H1 (cell line): ENCODE measurements at regions not wholly inside any gene's neighbourhood (a gene's known extent, or its start where the extent isn't known, plus 50 kb on each side); places are given as distances from the start of the nearest gene placed in this dataset.

Experiments
- CTCF ChIA-PET: fragments of 300-600 bp; sonication (Branson Sonifier 250); formaldehyde crosslinking; loops from one replicate; lab custom pipeline; 2021; ENCODE audit not compliant: partially characterized antibody; lab: Charles Lee
- POLR2A ChIA-PET: fragments of 300-600 bp; sonication (Branson Sonifier 250); formaldehyde crosslinking; loops from one replicate; lab custom pipeline; 2021; ENCODE audit warnings: inconsistent platforms; ENCODE audit not compliant: partially characterized antibody; lab: Charles Lee
- DNase-seq, 2 experiments: peaks; one replicate each; pipeline versions ENCODE4 v3.0.0 to v3.0.0-alpha.2; 2010 to 2022; ENCODE audit warnings: low spot score in 2 of 2, low read depth in 1 of 2, mixed read lengths in 1 of 2
- FAIRE-seq: peaks from 2 replicates; lab custom pipeline; 2011; peaks lifted over from hg19 to GRCh38; lab: Jason Lieb, UNC
- H2AFZ ChIP-seq: 2 replicates; pipeline ENCODE4 v1.8.1; 2012; ENCODE audit warnings: low read length, inconsistent platforms
- H2AK5ac ChIP-seq: 2 replicates; pipeline ENCODE4 v1.6.1; 2013; ENCODE audit warnings: low read depth, low read length
- H2BK120ac ChIP-seq: replicated peaks from 2 replicates; pipeline ENCODE3; 2013; ENCODE audit warnings: low read depth, low read length, inconsistent platforms
- H2BK12ac ChIP-seq: 2 replicates; pipeline ENCODE4 v1.6.1; 2013; ENCODE audit warnings: low read depth, low read length
- H2BK15ac ChIP-seq: 2 replicates; pipeline ENCODE4 v1.6.1; 2013; ENCODE audit warnings: low read length
- H2BK20ac ChIP-seq: 2 replicates; pipeline ENCODE4 v1.6.1; 2013; ENCODE audit warnings: low read length
- H2BK5ac ChIP-seq: 2 replicates; pipeline ENCODE4 v1.6.1; 2013; ENCODE audit warnings: low read depth, low read length
- H3K14ac ChIP-seq: 2 replicates; pipeline ENCODE4 v1.6.1; 2013; ENCODE audit warnings: inconsistent platforms; ENCODE audit not compliant: insufficient read length
- H3K18ac ChIP-seq: 2 replicates; pipeline ENCODE4 v1.6.1; 2013; ENCODE audit warnings: low read length; ENCODE audit errors: extremely low read depth
- H3K23ac ChIP-seq: 2 replicates; pipeline ENCODE4 v1.6.1; 2013; ENCODE audit warnings: inconsistent platforms; ENCODE audit not compliant: insufficient read length
- H3K23me2 ChIP-seq: 2 replicates; pipeline ENCODE4 v1.6.1; 2013; ENCODE audit warnings: low read depth, low read length
- H3K27ac ChIP-seq: 2 replicates; pipeline ENCODE4 v1.6.1; 2011; ENCODE audit warnings: low read depth, low read length, inconsistent platforms
- H3K27me3 ChIP-seq, 4 experiments: replicated peaks in 1 of 4; 1 replicate in 1 of 4; 2 replicates in 3 of 4; pipeline versions ENCODE4 v1.6.1 to v1.8.1; 2011 to 2013; ENCODE audit warnings: low read length in 3 of 4, mild to moderate bottlenecking in 3 of 4, inconsistent platforms in 2 of 4, mixed read lengths in 2 of 4, moderate library complexity in 1 of 4; ENCODE audit not compliant: control insufficient read depth in 3 of 4, insufficient read depth in 3 of 4; ENCODE audit errors: extremely low read depth in 1 of 4
- H3K36me3 ChIP-seq, 4 experiments: 2 replicates each; pipeline versions ENCODE4 v1.6.1 to v1.8.1; 2011 to 2013; ENCODE audit warnings: mild to moderate bottlenecking in 4 of 4, low read length in 3 of 4, moderate library complexity in 2 of 4, control low read depth in 1 of 4, inconsistent platforms in 1 of 4; ENCODE audit not compliant: insufficient read depth in 4 of 4, control insufficient read depth in 2 of 4
- H3K4ac ChIP-seq: replicated peaks from 2 replicates; pipeline ENCODE3; 2013; ENCODE audit warnings: low read length, low read depth, mixed read lengths, inconsistent platforms; ENCODE audit not compliant: insufficient read length
- H3K4me1 ChIP-seq, 4 experiments: replicated peaks in 1 of 4; 1 replicate in 1 of 4; 2 replicates in 3 of 4; pipeline versions ENCODE4 v1.6.1 to v1.8.1; 2011 to 2013; ENCODE audit warnings: low read length in 3 of 4, inconsistent platforms in 2 of 4, mixed read lengths in 1 of 4; ENCODE audit not compliant: insufficient read depth in 4 of 4, control insufficient read depth in 3 of 4
- H3K4me2 ChIP-seq, 2 experiments: 2 replicates each; pipeline versions ENCODE4 v1.6.1 to v1.8.1; 2011 to 2013; ENCODE audit warnings: low read depth in 2 of 2, low read length in 2 of 2, control low read depth in 1 of 2, inconsistent platforms in 1 of 2, mild to moderate bottlenecking in 1 of 2; ENCODE audit not compliant: insufficient read depth in 1 of 2
- H3K4me3 ChIP-seq, 4 experiments: fragments of 200-600, 300-600 bp in 1 of 4; sonication (generic), shearing (Covaris generic), sonication (Bioruptor Twin) in 1 of 4; 2 replicates each; pipeline versions ENCODE4 v1.5.1 to v1.8.1; 2011 to 2016; ENCODE audit warnings: low read length in 4 of 4, low read depth in 3 of 4, control low read depth in 2 of 4, inconsistent platforms in 2 of 4, mild to moderate bottlenecking in 2 of 4, mixed read lengths in 1 of 4, moderate library complexity in 1 of 4; ENCODE audit not compliant: insufficient read depth in 2 of 4; ENCODE audit errors: extremely low read depth in 1 of 4
- H3K56ac ChIP-seq: replicated peaks from 2 replicates; pipeline ENCODE3; 2013; ENCODE audit warnings: low read depth, mild to moderate bottlenecking, mixed read lengths, low read length, inconsistent platforms; ENCODE audit not compliant: insufficient read length
- H3K79me1 ChIP-seq: 2 replicates; pipeline ENCODE4 v1.6.1; 2013; ENCODE audit warnings: low read depth, low read length, control low read depth
- H3K79me2 ChIP-seq, 2 experiments: 2 replicates each; pipeline versions ENCODE4 v1.6.1 to v1.8.1; 2012 to 2013; ENCODE audit warnings: low read length in 2 of 2, mild to moderate bottlenecking in 2 of 2, inconsistent platforms in 1 of 2; ENCODE audit not compliant: insufficient read depth in 2 of 2, control insufficient read depth in 1 of 2
- H3K9ac ChIP-seq, 4 experiments: replicated peaks in 1 of 4; 1 replicate in 1 of 4; 2 replicates in 3 of 4; pipeline versions ENCODE4 v1.6.1 to v1.8.1; 2011 to 2013; ENCODE audit warnings: low read depth in 3 of 4, low read length in 3 of 4, control low read depth in 2 of 4, mild to moderate bottlenecking in 2 of 4, moderate library complexity in 2 of 4, inconsistent platforms in 1 of 4; ENCODE audit errors: extremely low read depth in 1 of 4
- H3K9me3 ChIP-seq, 2 experiments: 2 replicates each; pipeline versions ENCODE4 v1.6.1 to v1.8.1; 2012 to 2013; ENCODE audit warnings: mild to moderate bottlenecking in 2 of 2, moderate library complexity in 2 of 2, control low read depth in 1 of 2, inconsistent platforms in 1 of 2, low read depth in 1 of 2, low read length in 1 of 2, mixed read lengths in 1 of 2; ENCODE audit not compliant: insufficient read depth in 2 of 2
- H4K20me1 ChIP-seq, 2 experiments: replicated peaks in 1 of 2; 2 replicates each; pipeline versions ENCODE3 to v1.8.1; 2011 to 2013; ENCODE audit warnings: inconsistent platforms in 2 of 2, low read length in 2 of 2, mild to moderate bottlenecking in 1 of 2; ENCODE audit not compliant: insufficient read depth in 2 of 2, control insufficient read depth in 1 of 2
- H4K5ac ChIP-seq: 2 replicates; pipeline ENCODE4 v1.6.1; 2013; ENCODE audit warnings: low read length, low read depth, mixed read lengths, inconsistent platforms; ENCODE audit not compliant: insufficient read length
- H4K8ac ChIP-seq: 2 replicates; pipeline ENCODE4 v1.8.0; 2013; ENCODE audit warnings: mild to moderate bottlenecking, moderate library complexity, low read length, inconsistent platforms; ENCODE audit not compliant: insufficient read depth; ENCODE audit errors: extremely low read depth
- H4K91ac ChIP-seq: replicated peaks from 2 replicates; pipeline ENCODE3; 2013; ENCODE audit warnings: low read length, mixed read lengths, inconsistent platforms; ENCODE audit not compliant: insufficient read length
- CBX5 ChIP-seq: fragments of 300-800, 300-1000 bp; sonication (generic); IDR thresholded peaks from 2 replicates; pipeline ENCODE4 v1.7.1; 2016; ENCODE audit warnings: antibody characterized with exemption, low read length, low read depth
- E2F6 ChIP-seq: IDR thresholded peaks from 2 replicates; pipeline ENCODE4 v1.6.1; 2012; ENCODE audit warnings: inconsistent platforms
- RNF2 ChIP-seq: fragments of 200-900, 300-1000 bp; sonication (generic); IDR thresholded peaks from 2 replicates; pipeline ENCODE4 v1.7.1; 2016; ENCODE audit warnings: borderline replicate concordance, low read depth, mild to moderate bottlenecking, antibody characterized with exemption, low read length; ENCODE audit not compliant: poor library complexity, severe bottlenecking; ENCODE audit errors: missing control alignments
- SP1 ChIP-seq: IDR thresholded peaks from 2 replicates; pipeline ENCODE4 v1.6.1; 2011; ENCODE audit warnings: low read depth, low read length
- SP4 ChIP-seq: IDR thresholded peaks from 2 replicates; pipeline ENCODE4 v1.6.1; 2012; ENCODE audit warnings: low read length, inconsistent platforms
- SUZ12 ChIP-seq: fragments of 200-600 bp; sonication (generic); IDR thresholded peaks from 2 replicates; pipeline ENCODE4 v1.6.1; 2012; ENCODE audit warnings: mild to moderate bottlenecking, inconsistent platforms, low read length, moderate library complexity, mixed read lengths
- WGBS, 2 experiments: shearing (Covaris generic) in 1 of 2; methylation state at CpG; one replicate each; pipeline versions ENCODE4 v1.1.6 to v1.1.7; 2013 to 2015; ENCODE audit warnings: low lambda C conversion rate in 2 of 2, mixed read lengths in 2 of 2, inconsistent platforms in 1 of 2, low coverage in 1 of 2, missing lambda C conversion rate in 1 of 2; ENCODE audit not compliant: insufficient replicate concordance in 2 of 2, insufficient coverage in 1 of 2, insufficient read length in 1 of 2; ENCODE audit errors: extremely low coverage in 1 of 2, missing lambda C conversion rate in 1 of 2; 5-methylcytosine and 5-hydroxymethylcytosine counted together

- Histone ChIP-seq H2BK12ac (no peak overlapping the region), H2BK20ac (no peak overlapping the region), H3K4me2 (no peak overlapping the region), H4K20me1 (no peaks in the 10 kb centered on the region), H3K79me2 (no peaks in the 10 kb centered on the region), H3K79me1 (no peaks in the 10 kb centered on the region), H4K8ac (no peak overlapping the region), H3K56ac (no peak overlapping the region), H2AFZ (no peak overlapping the region), H2AK5ac (no peak overlapping the region), H3K23me2 (no peaks in the 10 kb centered on the region), H2BK5ac (no peak overlapping the region), H3K36me3 (no peaks in the 10 kb centered on the region), H3K4me3 (no peak overlapping the region), H4K91ac (no peak overlapping the region), H3K4me1 (no peaks in the 10 kb centered on the region), H3K9me3 (no peaks in the 10 kb centered on the region), H2BK15ac (no peak overlapping the region), H3K4ac (no peak overlapping the region), H2BK120ac (no peak overlapping the region), H3K18ac (no peak overlapping the region), H3K23ac (no peak overlapping the region), H3K9ac (no peak overlapping the region), H4K5ac (no peak overlapping the region), H3K27me3 (no peaks in the 10 kb centered on the region), H3K27ac (no peak overlapping the region), H3K14ac (no peak overlapping the region)
- no peak for DNase-seq
- WGBS, 2 experiments: 89% methylated on average over 1 of the region's 1 CpG; no CpG with 5 or more reads in 1 of the 2 experiments
- FAIRE-seq: no peak
- POLR2A ChIA-PET: no interaction called here
- CTCF ChIA-PET: no interaction called here
- TF ChIP-seq SP1 (no peak), RNF2 (no peak), SP4 (no peak), E2F6 (no peak), SUZ12 (no peak), CBX5 (no peak)
Observed at GRCh38 chr2:228646061-228646460, 464.6 kb upstream of the SPHKAP start.
